Tibial nerve (tissue), 4 donors: ENCODE measurements at regions not wholly inside any gene's neighbourhood (a gene's known extent, or its start where the extent isn't known, plus 50 kb on each side); places are given as distances from the start of the nearest gene placed in this dataset.

Experiments used
- CTCF ChIP-seq, 5 experiments: fragments of 200-600 bp in 3 of 5; fragments of 450-650 bp in 2 of 5; sonication (generic) in 3 of 5; IDR thresholded peaks; one replicate each; pipeline ENCODE4 v1.5.1; 2016 to 2019; ENCODE audit warnings: antibody characterized with exemption in 5 of 5, mild to moderate bottlenecking in 3 of 5, moderate library complexity in 2 of 5
- EP300 ChIP-seq, 2 donors: sonication (generic); formaldehyde crosslinking; IDR thresholded peaks; one replicate each; pipeline ENCODE4 v1.6.1; 2017; ENCODE audit warnings: antibody characterized with exemption in 2 of 2, mild to moderate bottlenecking in 1 of 2
- POLR2A ChIP-seq, 2 donors: fragments of 450-650 bp; IDR thresholded peaks; one replicate each; pipeline ENCODE4 v1.6.1; 2017; ENCODE audit warnings: antibody characterized with exemption in 2 of 2, mild to moderate bottlenecking in 2 of 2, moderate library complexity in 2 of 2

DNA sequence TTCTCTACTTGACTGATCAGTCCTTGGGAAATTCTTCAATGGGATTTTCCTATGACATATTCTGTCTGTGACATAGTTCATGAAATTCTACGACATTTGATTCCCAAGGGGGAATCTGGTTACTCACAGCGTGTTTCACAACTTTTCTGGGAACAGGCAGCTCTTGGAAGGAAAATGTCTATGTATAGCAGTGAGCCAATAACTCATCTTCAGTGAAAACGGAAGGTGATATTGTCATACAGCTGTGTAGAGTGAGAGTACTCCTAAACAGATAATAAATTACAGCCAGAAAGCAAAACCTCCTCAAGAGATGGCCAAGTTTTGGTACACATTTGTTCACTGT is 91.4 kb downstream of the C9orf152 start:
- TF ChIP-seq EP300 (IDR thresholded peaks at IDR 0.05) (peak; percentile 69 to 84), CTCF (IDR thresholded peaks at IDR 0.05) (no peak), POLR2A (IDR thresholded peaks at IDR 0.05) (no peak)
